ENCODE measurements at regions not wholly inside any gene's neighbourhood (a gene's known extent, or its start where the extent isn't known, plus 50 kb on each side); places are given as distances from the start of the nearest gene placed in this dataset.

DNA sequence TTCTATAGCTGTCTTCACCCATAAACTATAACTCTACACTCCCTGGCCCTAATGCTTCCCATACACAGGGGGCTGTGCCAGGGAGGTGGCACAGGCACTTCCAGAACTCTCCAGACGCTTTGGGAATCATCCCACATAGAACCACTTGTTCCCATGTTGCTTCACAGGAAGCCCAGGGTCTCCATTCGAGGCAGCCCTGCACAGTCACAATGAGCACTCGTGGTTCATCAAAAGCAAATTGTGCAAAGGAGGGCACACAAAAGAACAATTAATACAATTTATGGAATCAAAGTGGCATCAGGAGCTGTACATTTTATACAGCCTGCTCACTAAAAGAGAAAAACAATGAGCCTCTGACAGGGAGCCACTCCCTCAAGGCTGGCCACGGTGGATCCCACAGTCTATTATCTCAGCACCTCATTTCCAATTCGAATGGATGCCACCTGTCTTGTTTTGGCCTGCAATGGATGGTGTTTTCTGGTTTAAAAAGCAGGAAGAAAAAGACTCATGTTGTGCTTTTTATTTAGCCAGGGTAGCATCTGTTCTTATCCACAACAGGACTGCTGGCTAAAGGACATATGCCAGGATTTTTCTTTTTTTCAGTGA is 354.8 kb downstream of the ENC1 start:
- H3K36me3 ChIP-seq (ENCODE audit: control insufficient read depth in 2 of 2, extremely low read depth in 1 of 2, insufficient read depth in 2 of 2, low read length in 2 of 2): no peaks in the 10 kb centered on the region
- no peaks in the 10 kb centered on the region for H3K79me2 ChIP-seq (ENCODE audit: control insufficient read depth, insufficient read depth, low read length)
- no peaks in the 10 kb centered on the region for H4K20me1 ChIP-seq (replicated peaks; ENCODE audit: control insufficient read depth, extremely low read depth, insufficient read depth, low read length)
- TF ChIP-seq, protein P1, sequence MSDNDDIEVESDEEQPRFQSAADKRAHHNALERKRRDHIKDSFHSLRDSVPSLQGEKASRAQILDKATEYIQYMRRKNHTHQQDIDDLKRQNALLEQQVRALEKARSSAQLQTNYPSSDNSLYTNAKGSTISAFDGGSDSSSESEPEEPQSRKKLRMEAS (IDR thresholded peaks at IDR 0.05; ENCODE audit: insufficient read depth, insufficient read length): no peak
- no peak for TF ChIP-seq JUN (IDR thresholded peaks at IDR 0.05; ENCODE audit: borderline replicate concordance, insufficient read depth, insufficient read length, low read depth)
- TF ChIP-seq MYC (IDR thresholded peaks at IDR 0.05; ENCODE audit: low read depth, low read length): no peak
- no peak for TF ChIP-seq POLR2AphosphoS5 (IDR thresholded peaks at IDR 0.05; ENCODE audit: insufficient read depth, low read depth, low read length)
- TF ChIP-seq EZH2 (IDR thresholded peaks at IDR 0.05; ENCODE audit: borderline replicate concordance, low read depth, low read length, severe bottlenecking): no peak
- TF ChIP-seq POLR2A (IDR thresholded peaks at IDR 0.05; ENCODE audit: low read depth, low read length): no peak
- TF ChIP-seq, protein P2, sequence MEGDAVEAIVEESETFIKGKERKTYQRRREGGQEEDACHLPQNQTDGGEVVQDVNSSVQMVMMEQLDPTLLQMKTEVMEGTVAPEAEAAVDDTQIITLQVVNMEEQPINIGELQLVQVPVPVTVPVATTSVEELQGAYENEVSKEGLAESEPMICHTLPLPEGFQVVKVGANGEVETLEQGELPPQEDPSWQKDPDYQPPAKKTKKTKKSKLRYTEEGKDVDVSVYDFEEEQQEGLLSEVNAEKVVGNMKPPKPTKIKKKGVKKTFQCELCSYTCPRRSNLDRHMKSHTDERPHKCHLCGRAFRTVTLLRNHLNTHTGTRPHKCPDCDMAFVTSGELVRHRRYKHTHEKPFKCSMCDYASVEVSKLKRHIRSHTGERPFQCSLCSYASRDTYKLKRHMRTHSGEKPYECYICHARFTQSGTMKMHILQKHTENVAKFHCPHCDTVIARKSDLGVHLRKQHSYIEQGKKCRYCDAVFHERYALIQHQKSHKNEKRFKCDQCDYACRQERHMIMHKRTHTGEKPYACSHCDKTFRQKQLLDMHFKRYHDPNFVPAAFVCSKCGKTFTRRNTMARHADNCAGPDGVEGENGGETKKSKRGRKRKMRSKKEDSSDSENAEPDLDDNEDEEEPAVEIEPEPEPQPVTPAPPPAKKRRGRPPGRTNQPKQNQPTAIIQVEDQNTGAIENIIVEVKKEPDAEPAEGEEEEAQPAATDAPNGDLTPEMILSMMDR (IDR thresholded peaks at IDR 0.05; ENCODE audit: extremely low read depth in 1 of 2, insufficient read depth in 1 of 2, low read depth in 1 of 2, low read length in 2 of 2): no peak
- no peak for TF ChIP-seq GATA2 (IDR thresholded peaks at IDR 0.05; ENCODE audit: insufficient read depth, insufficient read length, low read depth, low read length)
- TF ChIP-seq FOS (IDR thresholded peaks at IDR 0.05; ENCODE audit: borderline replicate concordance, insufficient read depth, low read length): no peak
- FAIRE-seq (peak; percentile 35), DNase-seq (ENCODE audit: low read depth, low spot score) (no peak)
- no peaks in the 10 kb centered on the region for H3K9me3 ChIP-seq (replicated peaks; ENCODE audit: control insufficient read depth, insufficient read depth, low read length)
- H3K27me3 ChIP-seq (ENCODE audit: control insufficient read depth in 2 of 2, insufficient read depth in 2 of 2, low read length in 2 of 2): peaks cover 28 to 32% of the 10 kb centered on the region in 2 experiments
- no TSS peak for BruUV-seq (replicated peaks)
- POLR2A ChIA-PET: no interaction called here
- dilution Hi-C loops (cut with MboI; ENCODE audit: extremely low pct_ligation_motif_present, low sequenced_read_pairs) (no loop called here), intact Hi-C loops (cut with micrococcal nuclease) (no loop called here)
- H3K4me2 ChIP-seq (ENCODE audit: insufficient read depth, low read length): no peak overlapping the region
- no peak overlapping the region for H3K9ac ChIP-seq (replicated peaks; ENCODE audit: extremely low read depth, insufficient read depth, low read length)
- no peaks in the 10 kb centered on the region for H3K9me1 ChIP-seq (replicated peaks; ENCODE audit: control insufficient read depth, extremely low read depth, insufficient read depth, low read length)
- no peak overlapping the region for H3K4me3 ChIP-seq (replicated peaks in 1 of 3; ENCODE audit: insufficient read depth in 1 of 3, low read depth in 1 of 3, low read length in 3 of 3)
- no peaks in the 10 kb centered on the region for H3K4me1 ChIP-seq (ENCODE audit: control insufficient read depth, extremely low read depth, insufficient read depth, low read length)
- no peak overlapping the region for H3K27ac ChIP-seq (ENCODE audit: insufficient read depth, low read depth, low read length)
- CTCF ChIA-PET: no interaction called here
- no peak overlapping the region for H2AFZ ChIP-seq (ENCODE audit: low read depth, low read length)

All from endothelial cell of umbilical vein (primary cell).